Subcutaneous abdominal adipose tissue (tissue), 5 donors: ENCODE measurements at regions not wholly inside any gene's neighbourhood (a gene's known extent, or its start where the extent isn't known, plus 50 kb on each side); places are given as distances from the start of the nearest gene placed in this dataset.

Experiments
- H3K27ac ChIP-seq: one replicate; pipeline ENCODE4 v1.7.0; 2013; ENCODE audit warnings: low read depth, mild to moderate bottlenecking, inconsistent platforms, low read length, moderate library complexity
- H3K27me3 ChIP-seq, 5 donors: one replicate each; pipeline ENCODE4 v1.7.0; 2013; ENCODE audit warnings: low read length in 5 of 5, inconsistent platforms in 1 of 5; ENCODE audit not compliant: control insufficient read depth in 5 of 5, insufficient read depth in 4 of 5
- H3K36me3 ChIP-seq, 5 donors: one replicate each; pipeline ENCODE4 v1.7.0; 2013; ENCODE audit warnings: low read length in 5 of 5; ENCODE audit not compliant: control insufficient read depth in 5 of 5, insufficient read depth in 5 of 5
- H3K4me1 ChIP-seq, 5 donors: one replicate each; pipeline ENCODE4 v1.7.0; 2013; ENCODE audit warnings: low read length in 5 of 5, mild to moderate bottlenecking in 3 of 5, moderate library complexity in 1 of 5; ENCODE audit not compliant: control insufficient read depth in 5 of 5, insufficient read depth in 5 of 5
- H3K4me3 ChIP-seq, 5 donors: one replicate each; pipeline ENCODE4 v1.7.0; 2013; ENCODE audit warnings: low read length in 5 of 5, low read depth in 1 of 5
- H3K9ac ChIP-seq, 5 donors: one replicate each; pipeline ENCODE4 v1.7.0; 2013; ENCODE audit warnings: low read length in 5 of 5, mild to moderate bottlenecking in 4 of 5, moderate library complexity in 3 of 5
- H3K9me3 ChIP-seq, 5 donors: one replicate each; pipeline ENCODE4 v1.7.0; 2013; ENCODE audit warnings: low read length in 5 of 5; ENCODE audit not compliant: control insufficient read depth in 5 of 5
- donor health status: healthy.
- donor health status: healthy.
- donor health status: healthy.
- donor health status: healthy.
- donor health status: healthy.

DNA sequence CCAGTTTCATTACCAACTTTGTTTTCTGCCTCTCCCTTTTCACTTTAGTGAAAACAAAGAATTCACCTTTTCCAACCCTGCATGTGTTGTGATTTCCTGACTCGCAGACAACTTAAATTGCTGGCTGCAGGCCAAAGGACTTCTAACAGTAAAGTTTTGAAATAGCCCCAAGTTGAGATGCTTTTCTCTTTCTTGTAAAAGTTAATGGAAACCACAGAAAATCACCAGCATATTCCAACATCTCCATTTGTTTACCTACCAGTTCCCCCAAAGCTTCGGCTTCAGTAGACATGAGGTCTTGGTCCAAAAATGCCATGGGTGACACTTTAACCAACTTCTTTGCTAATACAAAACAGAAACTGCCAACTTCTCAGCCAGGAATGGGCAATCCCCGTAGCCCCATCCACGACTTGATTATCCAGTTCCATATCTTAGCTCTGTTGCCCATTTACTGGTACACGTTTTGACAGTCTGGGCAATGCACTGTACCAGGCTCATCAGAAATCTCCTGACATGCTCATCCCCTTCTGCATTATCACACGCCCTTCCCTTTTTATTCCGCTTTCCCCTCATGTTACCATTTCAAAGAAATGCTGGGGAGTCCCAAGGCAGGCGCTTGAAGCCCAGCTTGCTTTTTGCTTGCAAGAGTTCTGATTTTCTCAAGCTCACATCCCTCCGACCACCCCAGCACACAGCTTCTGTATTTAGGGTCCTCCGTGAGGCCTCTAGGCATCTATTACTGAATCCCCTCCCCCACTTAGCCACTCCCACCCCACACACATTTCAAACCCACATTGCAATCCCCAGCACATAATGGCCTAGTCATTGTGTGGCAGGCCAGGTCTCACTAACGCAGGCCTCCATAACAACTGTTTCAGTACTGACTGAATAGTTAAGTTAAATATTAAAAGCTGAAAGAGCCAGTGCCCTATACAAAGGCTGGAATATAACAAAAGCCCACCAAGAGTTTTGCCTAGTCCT is 137.9 kb upstream of the S100G start:
- H3K9me3 ChIP-seq = no peaks in the 10 kb centered on the region
- H3K27ac ChIP-seq = no peak overlapping the region
- no peak overlapping the region for H3K4me3 ChIP-seq

DNA sequence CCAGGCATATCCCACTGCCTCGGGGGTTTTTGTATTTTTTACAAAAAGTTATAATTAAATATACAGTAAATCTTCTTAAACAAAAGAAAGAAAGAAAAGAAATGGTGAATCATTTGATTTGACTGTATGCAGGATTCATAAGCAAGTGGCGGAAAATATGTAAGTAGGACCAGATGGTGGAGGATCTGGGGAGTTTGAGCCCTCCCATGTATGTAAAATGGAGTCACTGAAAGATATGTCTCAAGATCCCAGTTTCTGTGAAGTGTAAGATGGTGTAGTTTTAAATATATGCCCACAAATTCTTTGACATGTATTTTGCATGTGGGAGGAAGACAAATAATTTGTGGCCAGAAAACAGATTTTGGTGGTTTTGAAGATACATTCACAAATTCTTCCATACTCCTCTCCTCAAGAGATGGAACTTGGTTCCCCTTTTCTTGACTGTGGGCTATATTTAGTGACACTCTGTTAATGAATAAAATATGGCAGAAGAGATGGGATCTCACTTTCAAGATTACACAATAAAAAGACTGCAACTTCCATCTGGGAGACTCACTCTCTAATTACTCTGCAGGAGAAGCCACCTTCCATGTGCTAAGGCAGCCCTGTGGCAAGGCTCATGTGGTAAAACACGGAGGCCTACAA is 133.6 kb upstream of the S100G start:
- Histone ChIP-seq H3K9me3 (peaks cover 0 to 4% (median 0%) of the 10 kb centered on the region in 5 donors), H3K4me1 (no peaks in the 10 kb centered on the region), H3K4me3 (no peak overlapping the region), H3K36me3 (no peaks in the 10 kb centered on the region), H3K9ac (no peak overlapping the region), H3K27ac (no peak overlapping the region), H3K27me3 (peaks cover 0 to 5% (median 0%) of the 10 kb centered on the region in 5 donors)

More for the DNA sequence above, 137.9 kb upstream of the S100G start:
- H3K27me3 ChIP-seq = peaks cover 0 to 3% (median 0%) of the 10 kb centered on the region in 5 donors
- no peaks in the 10 kb centered on the region for H3K36me3 ChIP-seq
- no peaks in the 10 kb centered on the region for H3K4me1 ChIP-seq
- no peak overlapping the region for H3K9ac ChIP-seq

DNA sequence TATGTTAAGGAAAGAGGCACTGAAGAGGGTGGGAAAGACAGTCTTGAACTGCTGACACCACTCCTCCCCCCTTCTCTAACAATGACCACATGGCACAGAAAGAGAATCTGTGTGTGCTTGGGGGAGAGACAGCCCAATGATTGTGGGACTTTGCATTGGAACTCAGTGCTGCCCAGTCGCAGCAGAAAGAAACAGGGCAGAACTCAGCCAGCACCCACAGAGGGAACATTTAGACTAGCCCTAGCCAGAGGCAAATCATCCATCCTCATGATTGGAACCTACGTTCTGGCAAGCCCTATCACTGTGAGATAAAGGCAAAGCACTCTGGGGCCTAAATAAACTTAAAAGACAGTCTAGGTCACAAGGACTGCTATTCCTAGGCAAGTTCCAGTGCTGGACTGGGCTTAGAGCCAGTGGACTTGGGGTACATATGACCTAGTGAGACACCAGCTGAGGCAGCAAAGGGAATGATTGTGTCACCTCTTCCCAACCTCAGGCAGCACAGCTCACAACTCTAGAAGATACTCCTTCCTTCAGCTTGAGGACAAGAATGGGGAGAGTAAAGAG is 132.8 kb upstream of the S100G start:
- no peak overlapping the region for H3K27ac ChIP-seq
- H3K9me3 ChIP-seq = peaks cover 0 to 4% (median 0%) of the 10 kb centered on the region in 5 donors
- H3K4me3 ChIP-seq = no peak overlapping the region
- no peak overlapping the region for H3K9ac ChIP-seq
- H3K36me3 ChIP-seq = no peaks in the 10 kb centered on the region
- no peaks in the 10 kb centered on the region for H3K4me1 ChIP-seq
- peaks cover 0 to 5% (median 0%) of the 10 kb centered on the region in 5 donors for H3K27me3 ChIP-seq

DNA sequence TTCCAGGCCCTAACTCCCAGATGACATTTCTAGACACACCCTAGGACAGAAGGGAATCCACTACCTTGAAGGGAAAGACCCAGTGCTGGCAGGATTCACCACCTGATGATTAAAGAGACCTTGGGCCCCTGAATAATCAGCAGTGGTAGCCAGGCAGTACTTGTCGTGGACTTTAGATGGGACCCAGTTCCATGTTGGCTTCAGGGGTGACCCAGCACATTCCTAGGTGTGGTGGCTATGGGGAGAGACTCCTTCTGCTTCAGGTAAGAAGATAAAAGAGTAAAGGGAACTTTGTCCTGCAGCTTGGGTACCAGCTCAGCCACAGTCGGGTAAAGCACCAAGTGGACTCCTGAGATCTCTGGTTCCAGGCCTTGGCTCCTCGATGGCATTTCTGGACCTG is 131.8 kb upstream of the S100G start:
- H3K4me1 ChIP-seq = no peaks in the 10 kb centered on the region
- no peak overlapping the region for H3K4me3 ChIP-seq
- no peak overlapping the region for H3K9ac ChIP-seq
- no peaks in the 10 kb centered on the region for H3K36me3 ChIP-seq
- H3K27me3 ChIP-seq = peaks cover 0 to 5% (median 0%) of the 10 kb centered on the region in 5 donors
- H3K27ac ChIP-seq = no peak overlapping the region
- peaks cover 0 to 4% (median 0%) of the 10 kb centered on the region in 5 donors for H3K9me3 ChIP-seq

DNA sequence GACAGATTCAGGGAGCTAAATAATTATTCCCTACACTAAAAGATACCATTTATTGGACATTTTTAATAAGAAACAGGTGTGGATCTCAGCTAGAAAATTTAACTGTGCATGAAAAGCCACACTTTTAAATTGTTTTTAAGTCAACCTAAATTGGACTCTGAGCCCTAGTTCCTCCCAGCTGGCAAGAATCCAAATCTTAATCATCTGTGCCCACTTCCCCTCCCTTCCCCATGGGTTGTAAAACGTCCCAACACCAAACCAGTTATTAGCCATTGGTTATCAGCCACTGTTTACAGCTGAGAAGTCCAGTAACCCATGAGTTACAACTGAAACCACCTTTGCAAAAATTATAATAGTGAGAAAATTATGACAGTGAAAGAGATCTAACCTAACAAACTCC is 125.6 kb upstream of the S100G start:
- Histone ChIP-seq H3K27ac (no peak overlapping the region), H3K27me3 (no peaks in the 10 kb centered on the region), H3K9ac (no peak overlapping the region), H3K4me1 (no peaks in the 10 kb centered on the region), H3K36me3 (no peaks in the 10 kb centered on the region), H3K4me3 (no peak overlapping the region), H3K9me3 (peaks cover 0 to 20% (median 4%) of the 10 kb centered on the region in 5 donors)

DNA sequence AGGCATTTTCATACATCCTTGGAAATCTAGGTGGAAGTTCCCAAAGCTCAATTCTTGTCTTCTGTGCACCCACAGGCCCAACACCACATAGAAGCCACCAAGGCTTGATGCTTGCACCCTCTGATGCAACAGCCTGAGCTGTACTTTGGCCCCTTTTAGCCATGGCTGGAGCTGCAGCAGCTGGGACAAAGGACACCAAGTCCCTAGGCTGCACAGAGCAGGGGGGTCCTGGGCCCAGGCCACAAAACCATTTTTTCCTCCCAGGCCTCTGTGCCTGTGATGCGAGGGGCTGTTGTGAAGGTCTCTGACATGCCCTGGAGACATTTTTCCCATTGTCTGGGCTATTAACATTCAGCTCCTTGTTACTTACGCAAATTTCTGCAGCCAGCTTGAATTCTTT is 124.0 kb upstream of the S100G start:
- Histone ChIP-seq H3K27me3 (peaks cover 0 to 5% (median 0%) of the 10 kb centered on the region in 5 donors), H3K4me1 (no peaks in the 10 kb centered on the region), H3K4me3 (no peak overlapping the region), H3K9ac (no peak overlapping the region), H3K36me3 (no peaks in the 10 kb centered on the region), H3K27ac (no peak overlapping the region), H3K9me3 (peaks cover 0 to 20% (median 4%) of the 10 kb centered on the region in 5 donors)

DNA sequence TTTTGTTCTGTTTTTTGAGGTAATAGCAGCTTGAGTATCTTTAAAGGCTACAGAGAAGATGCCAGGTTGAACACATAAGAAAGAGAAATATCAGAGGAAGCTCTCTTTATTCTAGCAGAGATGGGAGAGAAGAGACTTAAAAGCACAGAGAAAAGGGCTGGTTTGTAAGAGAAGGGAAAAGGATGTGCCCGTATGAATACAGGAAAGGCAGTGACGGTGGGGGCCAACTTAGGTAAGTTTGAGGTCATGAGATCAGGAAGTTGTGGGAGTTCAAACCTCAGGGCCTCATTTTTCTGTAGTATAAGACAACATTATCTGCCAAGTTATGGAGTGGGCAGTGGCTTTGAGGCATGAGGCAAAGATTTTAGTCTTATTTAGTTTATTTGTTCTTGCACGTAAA is 121.3 kb upstream of the S100G start:
- Histone ChIP-seq H3K9ac (no peak overlapping the region), H3K27ac (no peak overlapping the region), H3K27me3 (peaks cover 0 to 5% (median 0%) of the 10 kb centered on the region in 5 donors), H3K36me3 (no peaks in the 10 kb centered on the region), H3K9me3 (peaks cover 0 to 20% (median 4%) of the 10 kb centered on the region in 5 donors), H3K4me1 (no peaks in the 10 kb centered on the region), H3K4me3 (no peak overlapping the region)
